EH (cell line): ENCODE measurements at regions not wholly inside any gene's neighbourhood (a gene's known extent, or its start where the extent isn't known, plus 50 kb on each side); places are given as distances from the start of the nearest gene placed in this dataset.
"Not testable (repeated sequence)": the region's sequence is repeated elsewhere in the genome, so short reads cannot be mapped to it uniquely, and the experiment has no call there.

Source experiments
- DNase-seq: peaks from one replicate; pipeline ENCODE4 v3.0.0-alpha.2; 2015; ENCODE audit warnings: low read depth

GRCh38 chr2:174697255-174697654 is 67.0 kb downstream of the CHRNA1 start:
- DNase-seq, result peak; percentile 72

DNA sequence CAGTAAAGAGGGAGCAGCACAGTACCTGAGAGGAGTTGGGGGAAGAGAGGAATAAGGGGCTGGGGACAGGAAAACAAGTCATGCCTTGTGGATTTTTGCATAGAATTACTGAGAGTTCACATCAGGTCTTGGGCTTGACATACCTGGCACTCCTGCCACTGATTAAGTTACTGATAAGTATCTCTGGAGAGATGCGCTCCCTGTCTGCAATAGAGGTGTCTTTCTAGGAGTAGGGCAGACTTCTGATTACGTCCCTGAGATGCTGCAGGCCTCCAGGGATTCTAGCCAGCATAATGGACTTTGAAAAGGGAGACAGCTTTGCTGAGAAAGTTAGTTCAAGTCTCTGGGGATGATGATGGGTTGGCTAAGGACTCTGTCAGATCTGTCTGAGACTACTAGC is 69.4 kb downstream of the CHRNA1 start:
- DNase-seq, result no peak

DNA sequence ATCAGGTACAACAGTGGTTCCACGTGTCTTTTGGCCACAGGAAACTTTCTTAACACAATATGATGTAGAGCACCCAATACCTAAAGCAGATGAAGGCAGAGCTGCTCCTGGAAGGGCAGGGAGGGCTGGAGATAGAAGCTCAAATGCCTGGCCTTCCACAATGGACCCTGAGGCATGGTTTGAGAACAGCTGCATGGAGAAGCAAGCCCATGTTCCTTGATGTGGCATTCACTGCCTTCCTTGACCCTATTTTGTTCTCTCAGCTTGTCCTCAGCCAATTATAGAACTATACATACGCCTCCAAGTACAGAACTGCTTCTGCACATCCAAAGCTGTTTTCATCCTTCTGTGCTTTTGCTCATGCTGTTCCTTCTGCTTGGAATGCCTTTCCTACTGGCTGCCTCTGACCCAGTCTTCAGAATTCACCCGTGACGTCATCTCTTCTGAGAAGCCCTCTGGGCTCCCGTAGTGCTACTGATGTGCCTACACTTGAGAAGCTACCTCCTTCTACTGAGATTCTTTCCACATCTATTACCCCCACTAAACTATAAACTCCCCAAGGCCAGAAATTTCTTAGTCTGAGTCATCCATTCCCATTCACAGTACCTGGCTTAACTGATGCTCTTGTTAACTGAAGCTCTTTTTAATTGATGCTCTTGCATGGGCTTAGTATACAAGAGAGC is 69.9 kb downstream of the CHRNA1 start:
- no peak for DNase-seq

GRCh38 chr2:174693344-174693743 is 70.9 kb downstream of the CHRNA1 start:
- no peak for DNase-seq

- peak; percentile 57 for DNase-seq
Measured at GRCh38 chr2:174692256-174692919, 71.9 kb downstream of the CHRNA1 start.

DNA sequence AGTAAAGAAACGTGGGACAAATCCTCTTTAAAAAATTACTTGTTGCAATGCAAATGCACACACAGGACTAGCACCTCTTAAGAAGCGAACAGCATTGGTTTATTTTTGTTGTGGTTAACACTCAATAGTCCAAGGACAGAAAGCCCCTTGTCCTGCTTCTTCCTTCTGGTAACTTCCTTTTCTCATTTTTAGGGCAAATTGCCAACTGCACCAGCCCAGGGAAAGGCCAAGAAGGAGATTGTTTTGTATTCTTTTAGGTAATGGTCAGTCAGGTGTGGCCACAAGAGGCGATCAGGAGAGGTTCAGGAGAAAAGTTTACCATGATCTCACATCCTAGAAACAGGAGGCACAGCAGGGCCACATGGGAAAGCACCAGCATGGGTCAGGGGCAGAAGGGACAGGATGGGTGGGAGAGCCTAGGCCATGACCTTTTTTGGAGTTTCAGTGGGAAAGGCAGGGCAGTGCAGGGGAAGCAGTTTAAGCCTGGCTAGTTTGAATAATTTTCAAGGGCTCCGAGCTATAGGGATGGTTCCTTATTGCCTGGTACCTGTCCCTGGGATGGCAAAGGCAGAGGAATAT is 73.0 kb downstream of the CHRNA1 start:
- DNase-seq, result no peak

GRCh38 chr2:174690026-174690425 is 74.2 kb downstream of the CHRNA1 start:
- no peak for DNase-seq

- peak; percentile 53 for DNase-seq
Measured at GRCh38 chr2:174688079-174688478, 76.2 kb downstream of the CHRNA1 start.

DNA sequence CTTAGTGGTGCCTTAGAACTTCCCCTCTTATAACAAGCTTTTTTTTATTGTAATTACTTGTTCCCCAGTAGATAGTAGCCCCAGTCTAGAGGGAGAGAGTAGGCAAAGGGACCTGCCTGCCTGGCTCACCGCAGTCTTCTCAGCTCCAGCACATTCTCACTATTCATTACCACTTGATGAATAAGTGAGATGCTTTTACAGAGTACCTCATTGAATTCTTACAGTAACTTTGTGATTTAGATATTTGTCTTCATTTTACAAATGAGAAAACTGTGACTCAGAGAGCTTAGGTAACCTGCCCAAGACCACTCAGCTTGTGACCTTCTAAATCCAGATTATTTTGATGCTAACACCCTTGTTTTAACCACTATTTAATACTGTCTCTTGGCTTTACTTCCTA is 77.8 kb downstream of the CHRNA1 start:
- DNase-seq, result peak; percentile 5

DNA sequence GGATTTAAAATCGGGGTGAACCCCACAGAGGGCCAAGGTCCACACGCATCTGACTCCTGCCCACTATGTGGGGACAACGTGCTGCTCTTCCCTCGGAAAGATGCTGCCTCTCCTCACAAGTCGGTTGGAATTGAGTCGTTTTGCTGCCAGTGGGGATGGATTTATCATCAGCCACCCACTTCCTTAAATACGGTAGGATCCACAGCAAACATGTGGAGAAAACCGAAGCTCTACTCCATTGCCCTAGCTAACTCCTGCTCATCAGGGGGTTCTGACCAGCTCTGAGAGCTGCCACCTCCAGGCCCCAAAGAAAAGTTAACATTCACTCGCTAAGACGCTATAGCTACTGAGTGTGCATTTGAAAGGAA is 80.9 kb downstream of the CHRNA1 start:
- DNase-seq, result peak; percentile 77

GRCh38 chr2:174682578-174683391 is 81.5 kb downstream of the CHRNA1 start:
- DNase-seq, result peak; percentile 76

DNA sequence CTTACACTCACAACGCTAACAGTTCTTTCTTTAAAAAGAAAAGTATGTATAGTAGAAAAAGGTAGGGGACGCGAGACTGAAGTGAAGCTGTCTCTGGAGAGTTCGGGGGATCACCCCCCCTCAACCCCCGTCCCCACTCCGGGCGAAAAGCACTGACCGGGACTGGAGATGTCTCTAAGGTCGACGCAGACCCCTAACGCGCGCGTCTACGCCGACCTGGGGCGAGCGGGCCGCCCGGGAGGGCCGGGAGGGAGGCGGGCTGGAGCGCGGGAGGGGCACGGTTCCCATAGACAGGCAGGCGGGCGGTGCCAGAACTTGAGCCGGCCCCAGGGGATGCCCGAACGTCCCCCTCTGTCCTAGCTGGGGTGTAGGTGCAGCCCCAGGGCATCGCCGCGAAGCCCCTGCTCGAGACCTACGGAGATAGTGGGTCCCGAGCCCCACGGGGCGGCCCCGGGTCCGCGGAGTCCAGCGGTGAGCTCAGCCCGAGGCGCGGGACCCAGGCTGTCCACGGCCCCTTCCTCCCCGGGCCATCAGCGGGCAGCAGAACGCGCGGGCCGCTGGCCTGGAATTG is 82.2 kb downstream of the CHRNA1 start:
- peak; percentile 61 for DNase-seq

GRCh38 chr2:174681099-174682006 is 82.9 kb downstream of the CHRNA1 start:
- DNase-seq, result peak; percentile 62

- no peak for DNase-seq
Measured at GRCh38 chr2:174680221-174680620, 82.6 kb upstream of the WIPF1 start.

DNA sequence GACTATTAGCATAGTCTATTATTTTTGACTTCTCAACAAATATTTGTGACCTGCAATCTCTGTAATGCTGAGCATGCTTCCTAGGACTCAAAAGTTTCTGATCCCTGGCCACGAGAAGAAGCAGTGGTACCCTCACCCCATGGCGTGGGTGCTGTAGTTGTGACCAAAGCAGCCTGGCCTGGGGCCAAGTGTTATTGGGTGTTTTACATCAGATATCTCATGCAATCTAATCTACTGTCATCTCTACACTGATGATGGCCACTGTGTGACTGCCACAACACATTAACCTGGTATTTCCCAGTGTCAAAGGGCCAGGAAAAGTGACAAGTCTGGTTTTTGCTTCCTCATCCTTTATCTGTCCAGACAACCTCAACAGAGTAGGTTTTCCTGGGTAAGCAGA is 80.8 kb upstream of the WIPF1 start:
- DNase-seq, result no peak

GRCh38 chr2:174675615-174676014 is 78.0 kb upstream of the WIPF1 start:
- no peak for DNase-seq

- peak; percentile 14 for DNase-seq
Measured at GRCh38 chr2:174673876-174674275, 76.3 kb upstream of the WIPF1 start.

- no peak for DNase-seq
Measured at GRCh38 chr2:174673440-174673839, 75.8 kb upstream of the WIPF1 start.

- DNase-seq, result not testable (repeated sequence)
Measured at GRCh38 chr2:174671532-174671931, 73.9 kb upstream of the WIPF1 start.

DNA sequence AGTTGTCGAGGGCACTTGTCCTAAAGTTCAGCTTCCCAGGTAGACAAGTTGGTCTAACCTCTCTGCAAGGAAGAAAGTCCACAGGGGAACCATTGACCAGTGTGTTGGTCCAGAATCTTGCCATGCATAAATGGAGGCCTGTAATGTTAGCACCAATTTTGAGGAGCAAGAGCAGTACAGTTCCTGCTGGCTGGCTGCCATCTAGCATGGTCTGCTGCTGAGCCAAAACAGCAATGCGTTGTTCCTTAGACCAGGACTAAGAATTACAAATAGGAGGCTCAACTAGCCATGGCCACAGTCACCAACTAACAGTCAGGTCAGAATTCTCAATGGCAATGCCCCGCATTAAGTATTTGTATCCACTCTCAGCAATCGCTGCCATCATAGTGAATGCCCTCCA is 72.8 kb upstream of the WIPF1 start:
- peak; percentile 13 for DNase-seq

- no peak for DNase-seq
Measured at GRCh38 chr2:174669336-174669735, 71.7 kb upstream of the WIPF1 start.
